ENCODE measurements at regions not wholly inside any gene's neighbourhood (a gene's known extent, or its start where the extent isn't known, plus 50 kb on each side); places are given as distances from the start of the nearest gene placed in this dataset.

GRCh38 chr15:39252134-39252470 is 328.8 kb upstream of the THBS1 start:
- TF ChIP-seq, protein P1, sequence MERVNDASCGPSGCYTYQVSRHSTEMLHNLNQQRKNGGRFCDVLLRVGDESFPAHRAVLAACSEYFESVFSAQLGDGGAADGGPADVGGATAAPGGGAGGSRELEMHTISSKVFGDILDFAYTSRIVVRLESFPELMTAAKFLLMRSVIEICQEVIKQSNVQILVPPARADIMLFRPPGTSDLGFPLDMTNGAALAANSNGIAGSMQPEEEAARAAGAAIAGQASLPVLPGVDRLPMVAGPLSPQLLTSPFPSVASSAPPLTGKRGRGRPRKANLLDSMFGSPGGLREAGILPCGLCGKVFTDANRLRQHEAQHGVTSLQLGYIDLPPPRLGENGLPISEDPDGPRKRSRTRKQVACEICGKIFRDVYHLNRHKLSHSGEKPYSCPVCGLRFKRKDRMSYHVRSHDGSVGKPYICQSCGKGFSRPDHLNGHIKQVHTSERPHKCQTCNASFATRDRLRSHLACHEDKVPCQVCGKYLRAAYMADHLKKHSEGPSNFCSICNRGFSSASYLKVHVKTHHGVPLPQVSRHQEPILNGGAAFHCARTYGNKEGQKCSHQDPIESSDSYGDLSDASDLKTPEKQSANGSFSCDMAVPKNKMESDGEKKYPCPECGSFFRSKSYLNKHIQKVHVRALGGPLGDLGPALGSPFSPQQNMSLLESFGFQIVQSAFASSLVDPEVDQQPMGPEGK (CRISPR knock-in tag; IDR thresholded peaks at IDR 0.05; ENCODE audit: borderline replicate concordance) = no peak
- TF ChIP-seq CREB5 (CRISPR knock-in tag; IDR thresholded peaks at IDR 0.05; ENCODE audit: low read depth) (no peak), ZFP3 (CRISPR knock-in tag; IDR thresholded peaks at IDR 0.05) (no peak), RARB (CRISPR knock-in tag; IDR thresholded peaks at IDR 0.05) (no peak)
